Ascending aorta (tissue), 2 donors: ENCODE measurements at regions not wholly inside any gene's neighbourhood (a gene's known extent, or its start where the extent isn't known, plus 50 kb on each side); places are given as distances from the start of the nearest gene placed in this dataset.

Experiments used
- DNase-seq, 2 donors: peaks; one replicate each; pipeline ENCODE4 v3.0.0-alpha.2; 2019; ENCODE audit warnings: low spot score in 2 of 2
- H3K27ac ChIP-seq, 2 donors: fragments of 200-600 bp; sonication (generic); one replicate each; pipeline ENCODE4 v1.5.1; 2016 to 2017; ENCODE audit warnings: mild to moderate bottlenecking in 1 of 2
- H3K27me3 ChIP-seq: fragments of 200-600 bp; sonication (generic); one replicate; pipeline ENCODE4 v1.5.1; 2017
- H3K36me3 ChIP-seq, 2 donors: fragments of 200-600 bp; sonication (generic); one replicate each; pipeline ENCODE4 v1.5.1; 2016
- H3K4me1 ChIP-seq, 2 donors: fragments of 200-600 bp; sonication (generic); one replicate each; pipeline ENCODE4 v1.5.1; 2016 to 2017; ENCODE audit warnings: mild to moderate bottlenecking in 1 of 2
- H3K4me3 ChIP-seq, 2 donors: fragments of 200-600 bp; sonication (generic); one replicate each; pipeline ENCODE4 v1.5.1; 2016 to 2017; ENCODE audit warnings: mild to moderate bottlenecking in 1 of 2
- H3K9me3 ChIP-seq, 2 donors: fragments of 200-600 bp; sonication (generic); one replicate each; pipeline ENCODE4 v1.5.1; 2016
- CTCF ChIP-seq, 3 experiments: fragments of 200-600 bp in 2 of 3; fragments of 450-650 bp in 1 of 3; sonication (generic) in 2 of 3; IDR thresholded peaks; one replicate each; pipeline ENCODE4 v1.5.1; 2016 to 2019; ENCODE audit warnings: antibody characterized with exemption in 3 of 3, mild to moderate bottlenecking in 1 of 3, moderate library complexity in 1 of 3
- intact Hi-C: fragments of 100-400 bp; cut with DNase I; formaldehyde crosslinking; loops from one replicate; pipeline ENCODE4 v1.15.1; 2023

DNA sequence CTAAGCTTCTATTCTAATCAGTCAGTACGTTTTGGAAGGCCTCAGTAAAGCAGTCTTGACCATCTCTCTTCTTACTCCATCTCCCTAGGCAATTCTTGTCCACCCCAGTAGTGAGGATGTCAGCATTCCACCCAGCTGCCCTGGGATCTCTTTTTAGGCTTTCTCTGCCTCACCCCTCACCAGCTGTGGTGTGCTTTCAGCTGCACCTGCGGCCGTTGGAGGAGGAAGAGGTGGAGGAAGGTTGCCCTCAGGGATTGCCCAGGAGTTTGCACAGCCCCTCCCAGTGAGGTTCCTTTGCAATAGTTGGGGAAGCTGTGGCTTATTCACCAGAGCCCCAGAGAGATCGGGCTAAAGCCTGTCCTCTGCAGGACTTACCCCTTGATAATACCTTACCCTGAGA lies 615.8 kb downstream of the BNC2 start:
- no peaks in the 10 kb centered on the region for H3K9me3 ChIP-seq
- intact Hi-C loops: no loop called here
- DNase-seq: no peak
- no peaks in the 10 kb centered on the region for H3K27me3 ChIP-seq
- no peak overlapping the region for H3K27ac ChIP-seq
- H3K4me3 ChIP-seq: no peak overlapping the region
- no peak for TF ChIP-seq CTCF (IDR thresholded peaks at IDR 0.05)
- H3K36me3 ChIP-seq: no peaks in the 10 kb centered on the region
- H3K4me1 ChIP-seq: no peaks in the 10 kb centered on the region

DNA sequence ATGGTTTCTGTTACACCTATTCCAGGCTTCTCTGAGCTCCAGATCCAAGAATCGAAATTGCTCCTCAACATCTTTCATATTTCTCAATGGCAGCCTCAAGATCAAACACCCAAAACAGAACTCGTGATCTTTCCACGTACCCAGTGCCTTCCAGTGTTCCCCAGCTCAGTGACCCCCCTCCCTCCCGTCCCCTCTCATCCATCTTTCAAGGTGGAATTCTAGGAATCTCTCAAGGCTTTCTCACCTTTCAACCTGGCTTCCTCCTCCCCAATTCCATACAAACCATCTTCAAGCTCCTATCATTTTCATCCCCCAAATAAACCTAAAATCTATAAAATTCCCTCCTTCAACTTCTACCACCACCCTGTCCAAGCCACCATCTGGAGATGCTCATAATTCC lies 615.3 kb downstream of the BNC2 start:
- intact Hi-C loops: no loop called here
- no peak for TF ChIP-seq CTCF (IDR thresholded peaks at IDR 0.05)
- Histone ChIP-seq H3K9me3 (no peaks in the 10 kb centered on the region), H3K27ac (no peak overlapping the region), H3K36me3 (no peaks in the 10 kb centered on the region), H3K4me1 (no peaks in the 10 kb centered on the region), H3K27me3 (no peaks in the 10 kb centered on the region), H3K4me3 (no peak overlapping the region)
- peak in 1 of 2 donors; percentile 13 for DNase-seq

- intact Hi-C loops: no loop called here
- Histone ChIP-seq H3K9me3 (no peaks in the 10 kb centered on the region), H3K27me3 (no peaks in the 10 kb centered on the region), H3K4me1 (no peaks in the 10 kb centered on the region), H3K36me3 (no peaks in the 10 kb centered on the region), H3K27ac (no peak overlapping the region), H3K4me3 (no peak overlapping the region)
- peak in 1 of 3 experiments; percentile 30 for TF ChIP-seq CTCF (IDR thresholded peaks at IDR 0.05)
- DNase-seq: peak in 1 of 2 donors; percentile 12
Observed at GRCh38 chr9:16257604-16258003, 612.9 kb downstream of the BNC2 start.

DNA sequence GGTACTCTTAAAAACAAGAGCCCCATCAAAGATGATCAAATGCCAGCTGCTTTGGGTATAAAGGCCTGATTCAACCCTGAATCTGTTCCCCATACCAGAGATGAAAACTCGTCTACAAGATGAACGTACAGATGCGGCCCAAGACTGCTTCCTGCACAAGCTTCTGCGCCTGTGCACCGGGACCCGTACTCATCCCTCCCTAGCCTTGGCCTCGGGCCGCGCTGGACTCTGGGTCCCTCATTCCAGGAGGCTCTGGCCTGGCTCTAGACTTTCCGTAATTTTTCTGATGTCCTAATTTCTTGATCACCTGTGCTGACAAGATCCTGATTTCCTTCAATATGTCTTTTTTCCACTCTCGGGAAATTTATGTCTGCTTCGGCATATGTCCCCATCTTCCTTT lies 612.3 kb downstream of the BNC2 start:
- no peak for DNase-seq
- Histone ChIP-seq H3K27me3 (no peaks in the 10 kb centered on the region), H3K27ac (no peak overlapping the region), H3K9me3 (no peaks in the 10 kb centered on the region), H3K4me3 (no peak overlapping the region), H3K36me3 (no peaks in the 10 kb centered on the region), H3K4me1 (no peaks in the 10 kb centered on the region)
- intact Hi-C loops: no loop called here
- TF ChIP-seq CTCF (IDR thresholded peaks at IDR 0.05): no peak

GRCh38 chr9:16258708-16259107 lies 611.8 kb downstream of the BNC2 start:
- DNase-seq: no peak
- no peaks in the 10 kb centered on the region for H3K4me1 ChIP-seq
- no peak overlapping the region for H3K4me3 ChIP-seq
- H3K36me3 ChIP-seq: no peaks in the 10 kb centered on the region
- H3K9me3 ChIP-seq: no peaks in the 10 kb centered on the region
- intact Hi-C loops: no loop called here
- TF ChIP-seq CTCF (IDR thresholded peaks at IDR 0.05): no peak
- no peak overlapping the region for H3K27ac ChIP-seq
- H3K27me3 ChIP-seq: no peaks in the 10 kb centered on the region
